ENCODE measurements at regions not wholly inside any gene's neighbourhood (a gene's known extent, or its start where the extent isn't known, plus 50 kb on each side); places are given as distances from the start of the nearest gene placed in this dataset.
A peak's percentile ranks its signal among the peaks of the same experiment; 100 is the strongest.

DNA sequence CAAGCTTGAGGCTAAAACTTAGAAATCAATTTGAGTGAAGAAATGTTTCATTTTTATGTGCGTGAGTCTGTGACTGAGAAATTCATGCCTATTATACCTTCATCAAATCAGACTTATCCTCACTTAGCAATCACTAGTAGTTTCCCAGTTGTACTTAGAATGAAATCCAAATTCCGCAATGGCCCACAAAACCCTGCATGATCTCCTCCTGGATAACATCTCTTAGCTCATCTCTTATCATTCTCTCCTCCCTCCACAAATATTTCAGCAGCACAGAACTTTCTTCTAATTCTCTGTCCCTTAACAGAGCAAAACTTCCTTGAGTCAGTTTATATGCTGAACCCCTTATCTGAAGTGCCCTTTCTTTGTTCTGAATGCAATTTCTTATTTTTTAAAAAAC lies 198.8 kb upstream of the TGFBR2 start:
- Histone ChIP-seq H3K9me3 (ENCODE audit: low read depth, low read length) (no peaks in the 10 kb centered on the region), H4K20me1 (ENCODE audit: insufficient read depth, low read length) (no peaks in the 10 kb centered on the region), H3K4me3 (ENCODE audit: insufficient read depth, low read length) (no peak overlapping the region), H2AFZ (ENCODE audit: low read length) (no peak overlapping the region), H3K27ac (ENCODE audit: low read depth, low read length) (no peak overlapping the region), H3K4me2 (ENCODE audit: insufficient read depth, low read length) (no peak overlapping the region), H3K4me1 (ENCODE audit: insufficient read depth, low read length) (peaks cover 2% of the 10 kb centered on the region), H3K27me3 (ENCODE audit: insufficient read depth, low read length) (no peaks in the 10 kb centered on the region), H3K79me2 (ENCODE audit: insufficient read depth, low read length) (no peaks in the 10 kb centered on the region), H3K36me3 (ENCODE audit: insufficient read depth, low read length) (no peaks in the 10 kb centered on the region)
- TF ChIP-seq, protein P1, sequence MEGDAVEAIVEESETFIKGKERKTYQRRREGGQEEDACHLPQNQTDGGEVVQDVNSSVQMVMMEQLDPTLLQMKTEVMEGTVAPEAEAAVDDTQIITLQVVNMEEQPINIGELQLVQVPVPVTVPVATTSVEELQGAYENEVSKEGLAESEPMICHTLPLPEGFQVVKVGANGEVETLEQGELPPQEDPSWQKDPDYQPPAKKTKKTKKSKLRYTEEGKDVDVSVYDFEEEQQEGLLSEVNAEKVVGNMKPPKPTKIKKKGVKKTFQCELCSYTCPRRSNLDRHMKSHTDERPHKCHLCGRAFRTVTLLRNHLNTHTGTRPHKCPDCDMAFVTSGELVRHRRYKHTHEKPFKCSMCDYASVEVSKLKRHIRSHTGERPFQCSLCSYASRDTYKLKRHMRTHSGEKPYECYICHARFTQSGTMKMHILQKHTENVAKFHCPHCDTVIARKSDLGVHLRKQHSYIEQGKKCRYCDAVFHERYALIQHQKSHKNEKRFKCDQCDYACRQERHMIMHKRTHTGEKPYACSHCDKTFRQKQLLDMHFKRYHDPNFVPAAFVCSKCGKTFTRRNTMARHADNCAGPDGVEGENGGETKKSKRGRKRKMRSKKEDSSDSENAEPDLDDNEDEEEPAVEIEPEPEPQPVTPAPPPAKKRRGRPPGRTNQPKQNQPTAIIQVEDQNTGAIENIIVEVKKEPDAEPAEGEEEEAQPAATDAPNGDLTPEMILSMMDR (IDR thresholded peaks at IDR 0.05; ENCODE audit: extremely low read depth, low read depth, low read length), result no peak
- no peak for DNase-seq (ENCODE audit: insufficient read length, low spot score, missing footprints)

DNA sequence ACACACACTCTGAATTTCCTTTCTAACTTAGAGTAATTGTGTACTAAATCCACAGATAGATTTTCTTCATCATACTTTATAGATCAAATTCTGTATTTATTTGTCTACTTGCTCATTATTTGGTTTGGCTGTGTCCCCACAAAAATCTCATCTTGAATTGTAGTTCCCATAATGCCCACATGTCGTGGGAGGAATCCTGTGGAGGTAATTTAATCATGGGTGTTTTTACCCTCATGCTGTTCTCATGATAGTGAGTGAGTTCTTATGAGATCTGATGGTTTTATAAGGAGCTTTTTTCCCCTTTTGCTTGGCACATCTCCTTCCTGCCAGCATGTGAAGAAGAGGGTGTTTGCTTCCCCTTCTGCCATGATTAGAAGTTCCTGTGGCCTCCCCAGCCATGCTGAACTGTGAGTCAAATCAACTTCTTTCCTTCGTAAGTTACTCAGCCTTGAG lies 198.3 kb upstream of the TGFBR2 start:
- H4K20me1 ChIP-seq (ENCODE audit: insufficient read depth, low read length), result no peaks in the 10 kb centered on the region
- H3K79me2 ChIP-seq (ENCODE audit: insufficient read depth, low read length), result no peaks in the 10 kb centered on the region
- H3K27me3 ChIP-seq (ENCODE audit: insufficient read depth, low read length), result no peaks in the 10 kb centered on the region
- no peak overlapping the region for H3K4me3 ChIP-seq (ENCODE audit: insufficient read depth, low read length)
- no peaks in the 10 kb centered on the region for H3K36me3 ChIP-seq (ENCODE audit: insufficient read depth, low read length)
- H3K4me2 ChIP-seq (ENCODE audit: insufficient read depth, low read length), result no peak overlapping the region
- TF ChIP-seq, protein P1 (IDR thresholded peaks at IDR 0.05; ENCODE audit: extremely low read depth, low read depth, low read length), result no peak
- no peak overlapping the region for H3K27ac ChIP-seq (ENCODE audit: low read depth, low read length)
- no peaks in the 10 kb centered on the region for H3K9me3 ChIP-seq (ENCODE audit: low read depth, low read length)
- no peak for DNase-seq (ENCODE audit: insufficient read length, low spot score, missing footprints)
- peak overlapping the region; percentile 66 for H2AFZ ChIP-seq (ENCODE audit: low read length)
- H3K4me1 ChIP-seq (ENCODE audit: insufficient read depth, low read length), result peaks cover 2% of the 10 kb centered on the region

DNA sequence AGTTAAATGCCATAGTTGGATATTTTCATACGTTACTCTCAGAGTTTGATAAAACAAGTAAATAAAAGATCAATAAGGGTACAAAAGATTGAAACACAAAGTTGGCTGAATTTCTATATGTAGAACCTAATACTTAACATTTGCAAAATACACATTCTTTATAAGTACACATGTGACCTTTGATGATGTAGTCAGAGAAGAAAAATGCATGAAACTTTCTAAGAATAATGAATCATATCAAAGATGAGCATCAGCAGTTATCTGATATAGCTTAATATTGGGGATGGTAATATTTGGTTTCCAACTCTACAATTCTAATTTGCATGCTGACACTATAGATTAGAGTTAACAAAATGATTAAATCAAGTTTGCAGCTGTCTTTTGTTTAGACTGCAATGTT lies 188.0 kb upstream of the TGFBR2 start:
- Histone ChIP-seq H3K4me3 (ENCODE audit: insufficient read depth, low read length) (no peak overlapping the region), H3K4me2 (ENCODE audit: insufficient read depth, low read length) (no peak overlapping the region), H4K20me1 (ENCODE audit: insufficient read depth, low read length) (no peaks in the 10 kb centered on the region), H3K79me2 (ENCODE audit: insufficient read depth, low read length) (no peaks in the 10 kb centered on the region), H2AFZ (ENCODE audit: low read length) (no peak overlapping the region), H3K36me3 (ENCODE audit: insufficient read depth, low read length) (no peaks in the 10 kb centered on the region), H3K4me1 (ENCODE audit: insufficient read depth, low read length) (peaks cover 19% of the 10 kb centered on the region), H3K27ac (ENCODE audit: low read depth, low read length) (no peak overlapping the region), H3K9me3 (ENCODE audit: low read depth, low read length) (no peaks in the 10 kb centered on the region), H3K27me3 (ENCODE audit: insufficient read depth, low read length) (no peaks in the 10 kb centered on the region)
- TF ChIP-seq, protein P1 (IDR thresholded peaks at IDR 0.05; ENCODE audit: extremely low read depth, low read depth, low read length), result no peak
- peak; percentile 15 for DNase-seq (ENCODE audit: insufficient read length, low spot score, missing footprints)

DNA sequence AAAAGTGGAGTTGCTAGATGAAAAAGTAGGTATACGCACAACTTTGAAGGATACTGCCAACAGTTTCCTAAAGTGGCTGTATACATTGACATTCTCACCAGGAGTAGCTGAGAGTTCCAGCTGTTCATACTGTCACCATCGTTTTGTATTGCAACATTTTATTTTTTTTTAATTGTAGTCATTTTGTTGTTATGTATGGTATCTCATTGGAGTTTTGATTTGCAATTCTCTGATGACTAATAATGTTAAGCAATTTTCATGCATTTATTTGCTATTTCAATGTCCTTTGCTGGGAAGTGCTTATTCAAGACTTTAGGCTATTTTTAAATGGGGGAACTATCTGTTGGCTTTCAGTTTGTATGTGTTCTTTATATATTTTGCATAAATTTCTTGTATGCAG lies 185.1 kb upstream of the TGFBR2 start:
- H3K27me3 ChIP-seq (ENCODE audit: insufficient read depth, low read length), result no peaks in the 10 kb centered on the region
- H3K36me3 ChIP-seq (ENCODE audit: insufficient read depth, low read length), result no peaks in the 10 kb centered on the region
- TF ChIP-seq, protein P1 (IDR thresholded peaks at IDR 0.05; ENCODE audit: extremely low read depth, low read depth, low read length), result no peak
- no peak overlapping the region for H3K27ac ChIP-seq (ENCODE audit: low read depth, low read length)
- H3K4me2 ChIP-seq (ENCODE audit: insufficient read depth, low read length), result peak overlapping the region; percentile 10
- H2AFZ ChIP-seq (ENCODE audit: low read length), result no peak overlapping the region
- no peak for DNase-seq (ENCODE audit: insufficient read length, low spot score, missing footprints)
- H3K4me1 ChIP-seq (ENCODE audit: insufficient read depth, low read length), result peaks cover 23% of the 10 kb centered on the region
- no peaks in the 10 kb centered on the region for H4K20me1 ChIP-seq (ENCODE audit: insufficient read depth, low read length)
- H3K9me3 ChIP-seq (ENCODE audit: low read depth, low read length), result no peaks in the 10 kb centered on the region
- H3K79me2 ChIP-seq (ENCODE audit: insufficient read depth, low read length), result no peaks in the 10 kb centered on the region
- no peak overlapping the region for H3K4me3 ChIP-seq (ENCODE audit: insufficient read depth, low read length)
